ENCODE measurements at regions not wholly inside any gene's neighbourhood (a gene's known extent, or its start where the extent isn't known, plus 50 kb on each side); places are given as distances from the start of the nearest gene placed in this dataset.

- Histone ChIP-seq H3K56ac (ENCODE audit: insufficient read length, low read depth, low read length) (no peak overlapping the region), H2AFZ (ENCODE audit: low read length) (no peak overlapping the region), H4K20me1 (ENCODE audit: control insufficient read depth, insufficient read depth, insufficient read length) (no peaks in the 10 kb centered on the region), H2BK20ac (ENCODE audit: low read depth, low read length, poor library complexity, severe bottlenecking) (no peak overlapping the region), H2BK120ac (ENCODE audit: low read depth, low read length, poor library complexity, severe bottlenecking) (no peak overlapping the region), H3K4ac (ENCODE audit: low read depth, low read length) (no peak overlapping the region), H2BK15ac (ENCODE audit: low read depth, low read length) (no peak overlapping the region), H2BK12ac (ENCODE audit: insufficient read length, low read depth, low read length) (no peak overlapping the region), H3K18ac (ENCODE audit: insufficient read length, low read depth, low read length) (no peak overlapping the region), H3K27me3 (ENCODE audit: insufficient read depth, low read length) (no peaks in the 10 kb centered on the region; the same call in 1 of the 2 replicates), H3K4me1 (ENCODE audit: insufficient read depth, low read length) (no peaks in the 10 kb centered on the region; the same call in 1 of the 2 replicates), H3K9me3 (ENCODE audit: control insufficient read depth, low read depth, low read length) (no peaks in the 10 kb centered on the region), H3K27ac (ENCODE audit: insufficient read length, low read depth, low read length) (no peak overlapping the region), H3K23me2 (ENCODE audit: insufficient read length, low read depth, low read length, poor library complexity, severe bottlenecking) (no peaks in the 10 kb centered on the region), H4K91ac (ENCODE audit: insufficient read length, low read depth, low read length) (no peak overlapping the region), H3K79me2 (ENCODE audit: insufficient read depth, low read length) (no peaks in the 10 kb centered on the region), H3K23ac (ENCODE audit: insufficient read length, low read depth, low read length) (no peak overlapping the region), H2BK5ac (ENCODE audit: insufficient read length, low read length) (no peak overlapping the region), H3T11ph (ENCODE audit: low read length) (no peak overlapping the region), H3K4me2 (ENCODE audit: insufficient read depth, insufficient read length, low read length) (no peak overlapping the region), H4K5ac (ENCODE audit: insufficient read length, low read depth, low read length) (no peak overlapping the region), H4K8ac (replicated peaks; ENCODE audit: insufficient read length, low read depth, low read length) (no peak overlapping the region), H2AK5ac (ENCODE audit: insufficient read length, low read length) (no peak overlapping the region), H3K14ac (ENCODE audit: insufficient read depth, low read length) (no peak overlapping the region), H3K9ac (ENCODE audit: extremely low read depth, insufficient read length, low read length) (no peak overlapping the region), H3K79me1 (ENCODE audit: insufficient read depth, low read depth, low read length, poor library complexity, severe bottlenecking) (no peaks in the 10 kb centered on the region)
- Mint-ChIP-seq H3K27me3 (ENCODE audit: low read depth) (peaks cover 18% of the 10 kb centered on the region), H3K4me3 (no peak overlapping the region), H3K9me3 (no peaks in the 10 kb centered on the region), H3K36me3 (ENCODE audit: insufficient read depth in 1 of 3, low read depth in 3 of 3) (no peaks in the 10 kb centered on the region), H3K27ac (no peak overlapping the region), H3K4me1 (peaks cover 11 to 17% of the 10 kb centered on the region in 2 experiments)
- no CpG with 5 or more reads among the region's 4 CpGs for WGBS (ENCODE audit: extremely low coverage, insufficient read length, low lambda C conversion rate)
- no peak for DNase-seq
- peak; percentile 26; the same call in 1 of the 3 replicates for TF ChIP-seq CTCF (conservative IDR thresholded peaks at IDR 0.05)
Measured at GRCh38 chr1:214229736-214230135, 51.2 kb upstream of the SMYD2 start.

All from H9 (cell line).